GM23248 (cell line): ENCODE measurements at regions not wholly inside any gene's neighbourhood (a gene's known extent, or its start where the extent isn't known, plus 50 kb on each side); places are given as distances from the start of the nearest gene placed in this dataset.

ENCODE experiments used
- DNase-seq: peaks from one replicate; pipeline ENCODE4 v3.0.0-alpha.2; 2015
- H2AFZ ChIP-seq: fragments of 200-600 bp; sonication (generic); 2 replicates; pipeline ENCODE4 v1.6.1; 2016; ENCODE audit warnings: antibody characterized with exemption
- H3F3A ChIP-seq: fragments of 200-600 bp; sonication (generic); 2 replicates; pipeline ENCODE4 v1.6.1; 2016; ENCODE audit warnings: mild to moderate bottlenecking, antibody characterized with exemption, mixed run types; ENCODE audit not compliant: insufficient read depth
- H3K27ac ChIP-seq: fragments of 200-600 bp; sonication (generic); 2 replicates; pipeline ENCODE4 v1.5.1; 2016; ENCODE audit warnings: mild to moderate bottlenecking
- H3K27me3 ChIP-seq: fragments of 200-600 bp; sonication (generic); replicated peaks from 2 replicates; pipeline ENCODE4 v1.6.1; 2016; ENCODE audit warnings: mild to moderate bottlenecking; ENCODE audit not compliant: insufficient read depth
- H3K36me3 ChIP-seq: fragments of 200-600 bp; sonication (generic); 2 replicates; pipeline ENCODE4 v1.6.1; 2016; ENCODE audit warnings: low read depth, mild to moderate bottlenecking
- H3K4me1 ChIP-seq: fragments of 200-600 bp; sonication (generic); 2 replicates; pipeline ENCODE4 v1.6.1; 2016; ENCODE audit warnings: mild to moderate bottlenecking; ENCODE audit not compliant: insufficient read depth
- H3K4me2 ChIP-seq: fragments of 200-600 bp; sonication (generic); one replicate; pipeline ENCODE4 v1.6.1; 2016; ENCODE audit warnings: mild to moderate bottlenecking; ENCODE audit not compliant: unreplicated experiment
- H3K4me3 ChIP-seq: fragments of 200-600 bp; sonication (generic); 2 replicates; pipeline ENCODE4 v1.5.1; 2016; ENCODE audit warnings: mild to moderate bottlenecking
- H3K79me2 ChIP-seq: fragments of 200-600 bp; sonication (generic); 2 replicates; pipeline ENCODE4 v1.6.1; 2016; ENCODE audit warnings: mild to moderate bottlenecking; ENCODE audit not compliant: insufficient read depth
- H3K9ac ChIP-seq: fragments of 200-600 bp; sonication (generic); 2 replicates; pipeline ENCODE4 v1.6.1; 2016; ENCODE audit warnings: mild to moderate bottlenecking
- H3K9me2 ChIP-seq: fragments of 200-600 bp; sonication (generic); 2 replicates; pipeline ENCODE4 v1.6.1; 2016; ENCODE audit warnings: mixed run types, mild to moderate bottlenecking, moderate library complexity; ENCODE audit not compliant: insufficient read depth
- H3K9me3 ChIP-seq: fragments of 200-600 bp; sonication (generic); one replicate; pipeline ENCODE4 v1.6.1; 2017; ENCODE audit warnings: low read depth
- H4K20me1 ChIP-seq: fragments of 200-600 bp; sonication (generic); 2 replicates; pipeline ENCODE4 v1.6.0; 2016; ENCODE audit not compliant: insufficient read depth
- EZH2 ChIP-seq: fragments of 200-600 bp; sonication (generic); IDR thresholded peaks from 2 replicates; pipeline ENCODE4 v1.6.1; 2018; ENCODE audit warnings: antibody characterized with exemption, mild to moderate bottlenecking; ENCODE audit not compliant: insufficient read depth, poor library complexity, severe bottlenecking
- EZH2phosphoT487 ChIP-seq: fragments of 200-600 bp; sonication (generic); IDR thresholded peaks from 2 replicates; pipeline ENCODE4 v1.6.1; 2018; ENCODE audit warnings: antibody characterized with exemption, moderate library complexity, mild to moderate bottlenecking, low read depth; ENCODE audit not compliant: insufficient read depth
- WGBS, 2 experiments: methylation state at CpG; one replicate each; pipeline ENCODE4 v1.1.6; 2015 to 2017; ENCODE audit warnings: low lambda C conversion rate in 2 of 2, low coverage in 1 of 2; ENCODE audit errors: missing lambda C conversion rate in 2 of 2; 5-methylcytosine and 5-hydroxymethylcytosine counted together
- in situ Hi-C: fragments of 300-500 bp; cut with MboI; formaldehyde crosslinking; loops from 2 replicates; pipeline ENCODE4 v1.15.0; 2020

DNA sequence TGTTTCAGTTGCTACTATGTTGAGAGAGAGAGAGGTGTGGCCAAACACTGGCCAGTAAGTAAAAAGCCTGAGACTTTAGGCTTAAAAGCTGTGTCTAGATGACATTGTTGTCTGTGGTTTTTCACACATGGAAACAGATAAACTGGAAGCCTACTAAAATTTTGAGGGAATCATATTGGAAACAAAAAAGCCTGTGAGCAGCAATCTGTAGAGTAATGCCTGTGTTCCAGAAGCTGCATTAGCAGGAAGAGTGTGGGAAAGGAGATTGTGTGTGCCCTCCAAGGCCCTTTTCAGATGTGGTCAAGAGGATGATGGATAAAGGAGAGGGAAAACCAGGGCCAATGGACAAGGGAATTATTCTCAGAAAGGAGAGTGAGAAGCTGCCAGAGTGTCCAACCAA lies 236.3 kb upstream of the SPRED2 start:
- H3F3A ChIP-seq, result no peaks in the 10 kb centered on the region
- peaks cover 6% of the 10 kb centered on the region for H3K27me3 ChIP-seq
- no peaks in the 10 kb centered on the region for H3K4me1 ChIP-seq
- H3K9me2 ChIP-seq, result no peaks in the 10 kb centered on the region
- H3K9me3 ChIP-seq, result no peaks in the 10 kb centered on the region
- H3K27ac ChIP-seq, result no peak overlapping the region
- H3K79me2 ChIP-seq, result no peaks in the 10 kb centered on the region
- TF ChIP-seq EZH2phosphoT487 (no peak), EZH2 (no peak)
- in situ Hi-C loops, result no loop called here
- H3K9ac ChIP-seq, result no peak overlapping the region
- DNase-seq, result no peak
- no peak overlapping the region for H3K4me2 ChIP-seq
- no peak overlapping the region for H3K4me3 ChIP-seq
- H3K36me3 ChIP-seq, result no peaks in the 10 kb centered on the region
- no peaks in the 10 kb centered on the region for H4K20me1 ChIP-seq
- H2AFZ ChIP-seq, result no peak overlapping the region

DNA sequence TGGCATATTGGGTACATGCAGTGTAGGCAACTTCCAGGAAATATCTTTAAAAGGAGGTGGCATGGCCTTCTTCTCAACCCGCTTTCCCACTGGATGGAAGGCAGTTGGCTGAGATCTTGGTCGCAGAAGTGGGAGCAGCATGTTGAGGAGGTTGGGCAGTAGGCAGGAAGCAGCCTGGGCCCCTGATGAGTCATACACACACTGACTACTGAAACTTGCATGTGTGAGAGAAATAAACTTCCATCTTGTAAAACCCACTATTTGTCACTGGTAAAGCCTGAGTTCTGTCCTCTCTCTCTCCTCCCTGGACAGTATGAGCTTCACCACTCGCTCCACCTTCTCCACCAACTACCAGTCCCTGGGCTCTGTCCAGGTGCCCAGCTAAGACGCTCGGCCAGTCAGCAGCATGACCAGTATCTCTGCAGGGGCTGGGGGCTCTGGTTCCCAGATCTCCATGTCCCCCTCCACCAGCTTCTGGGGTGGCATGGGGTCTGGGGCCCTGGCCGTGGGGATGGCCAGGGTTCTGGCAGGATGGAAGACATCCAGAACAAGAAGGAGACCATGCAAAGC lies 233.8 kb upstream of the SPRED2 start:
- H3K9me2 ChIP-seq, result no peaks in the 10 kb centered on the region
- no peak overlapping the region for H3K4me2 ChIP-seq
- peaks cover 14% of the 10 kb centered on the region for H3K27me3 ChIP-seq
- H3K4me1 ChIP-seq, result peaks cover 13% of the 10 kb centered on the region
- H3K9ac ChIP-seq, result no peak overlapping the region
- H3K79me2 ChIP-seq, result no peaks in the 10 kb centered on the region
- H4K20me1 ChIP-seq, result no peaks in the 10 kb centered on the region
- in situ Hi-C loops, result no loop called here
- TF ChIP-seq EZH2phosphoT487 (no peak), EZH2 (no peak)
- no peaks in the 10 kb centered on the region for H3K9me3 ChIP-seq
- 72 to 80% methylated on average over 5 to 6 of the region's 6 CpGs for WGBS, 2 experiments
- H3K27ac ChIP-seq, result no peak overlapping the region
- H3F3A ChIP-seq, result peaks cover 18% of the 10 kb centered on the region
- peak; percentile 49 for DNase-seq
- no peak overlapping the region for H2AFZ ChIP-seq
- H3K36me3 ChIP-seq, result no peaks in the 10 kb centered on the region
- H3K4me3 ChIP-seq, result no peak overlapping the region

DNA sequence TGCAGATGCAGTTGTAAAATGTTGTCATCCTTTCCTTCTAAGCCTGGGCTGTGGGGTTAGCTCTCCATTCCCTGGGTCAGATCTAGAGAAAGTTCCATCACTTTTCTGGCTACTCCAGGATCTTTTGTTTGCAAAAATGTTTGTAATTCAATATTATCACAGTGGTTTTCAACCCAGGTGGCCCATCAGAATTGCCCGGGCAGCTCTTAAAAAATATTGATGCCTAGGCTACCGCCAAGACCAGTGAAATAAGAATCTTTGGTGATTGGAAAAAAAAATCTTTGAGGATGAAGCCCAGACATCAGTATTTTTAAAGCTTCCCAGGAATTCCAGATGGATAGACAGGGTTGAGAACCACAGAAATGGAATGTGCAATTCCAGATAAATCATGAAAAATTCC lies 232.5 kb upstream of the SPRED2 start:
- H3K9ac ChIP-seq, result no peak overlapping the region
- H4K20me1 ChIP-seq, result no peaks in the 10 kb centered on the region
- no peaks in the 10 kb centered on the region for H3K36me3 ChIP-seq
- H3K27me3 ChIP-seq, result peaks cover 25% of the 10 kb centered on the region
- H3K4me2 ChIP-seq, result no peak overlapping the region
- no peaks in the 10 kb centered on the region for H3K79me2 ChIP-seq
- H3K9me3 ChIP-seq, result no peaks in the 10 kb centered on the region
- in situ Hi-C loops, result no loop called here
- peaks cover 13% of the 10 kb centered on the region for H3K4me1 ChIP-seq
- H3K27ac ChIP-seq, result no peak overlapping the region
- no peak overlapping the region for H3K4me3 ChIP-seq
- H2AFZ ChIP-seq, result no peak overlapping the region
- H3K9me2 ChIP-seq, result no peaks in the 10 kb centered on the region
- DNase-seq, result no peak
- TF ChIP-seq EZH2phosphoT487, result no peak
- TF ChIP-seq EZH2, result no peak
- H3F3A ChIP-seq, result peaks cover 18% of the 10 kb centered on the region
- WGBS, 2 experiments, result 66 to 68% methylated on average over 2 of the region's 2 CpGs

DNA sequence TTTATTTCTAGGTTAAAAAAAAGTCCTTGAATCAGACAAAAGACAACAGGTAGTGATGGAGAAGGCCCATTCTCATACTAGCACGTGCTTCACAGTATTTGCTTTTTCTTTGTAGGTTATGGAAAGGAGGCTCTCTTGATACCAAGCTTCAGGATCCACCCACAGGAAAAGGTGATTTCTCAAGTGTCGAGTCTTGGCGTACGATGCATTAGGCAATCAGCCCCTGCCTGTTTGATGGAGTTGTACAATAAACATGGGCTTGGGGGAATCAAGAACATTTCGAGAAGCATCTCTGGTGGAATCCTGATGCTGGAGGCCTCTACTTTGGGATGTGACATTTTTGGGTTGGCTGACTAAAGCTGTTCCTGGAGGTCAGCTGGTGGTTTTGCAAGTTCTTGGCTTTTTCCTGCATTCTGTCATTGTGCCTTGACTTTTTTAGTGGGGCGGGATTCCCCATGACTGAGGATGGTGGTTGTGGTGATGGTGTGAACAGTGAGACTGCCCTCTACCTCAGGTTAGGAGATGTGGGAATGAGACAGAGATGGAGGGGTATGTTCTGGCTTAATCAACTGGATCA lies 231.5 kb upstream of the SPRED2 start:
- Histone ChIP-seq H3K4me2 (no peak overlapping the region), H3K4me1 (peaks cover 13% of the 10 kb centered on the region), H3K4me3 (no peak overlapping the region), H3K27ac (no peak overlapping the region), H3K27me3 (peaks cover 29% of the 10 kb centered on the region), H3K9me3 (no peaks in the 10 kb centered on the region), H3K9me2 (no peaks in the 10 kb centered on the region), H3K36me3 (no peaks in the 10 kb centered on the region), H2AFZ (no peak overlapping the region), H3K79me2 (no peaks in the 10 kb centered on the region), H4K20me1 (no peaks in the 10 kb centered on the region), H3F3A (peaks cover 18% of the 10 kb centered on the region), H3K9ac (no peak overlapping the region)
- DNase-seq, result no peak
- in situ Hi-C loops, result no loop called here
- WGBS, 2 experiments, result 92 to 93% methylated on average over 6 of the region's 6 CpGs
- TF ChIP-seq EZH2, result no peak
- TF ChIP-seq EZH2phosphoT487, result no peak
